Upper lobe of left lung (tissue), 6 donors: ENCODE measurements at regions not wholly inside any gene's neighbourhood (a gene's known extent, or its start where the extent isn't known, plus 50 kb on each side); places are given as distances from the start of the nearest gene placed in this dataset.
"Not testable (repeated sequence)": the region's sequence is repeated elsewhere in the genome, so short reads cannot be mapped to it uniquely, and the experiment has no call there.

Experiments
- ATAC-seq, 2 donors: fragments of 200-7000 bp; cut with Tn5 transposase; one replicate each; pipeline ENCODE4 v1.9.1; 2022; ENCODE audit warnings: mild to moderate bottlenecking in 2 of 2, moderate library complexity in 2 of 2; ENCODE audit not compliant: low FRiP score in 2 of 2
- DNase-seq, 2 donors: peaks; one replicate each; pipeline ENCODE4 v3.0.0-alpha.2; 2019 to 2020
- H3K27ac ChIP-seq, 4 donors: fragments of 200-600 bp; sonication (generic); one replicate each; pipeline ENCODE4 v1.5.1; 2016 to 2019
- H3K27me3 ChIP-seq, 4 donors: fragments of 200-600 bp; sonication (generic); one replicate each; pipeline ENCODE4 v1.5.1; 2017 to 2019
- H3K36me3 ChIP-seq, 4 donors: fragments of 200-600 bp; sonication (generic); one replicate each; pipeline ENCODE4 v1.5.1; 2016 to 2019
- H3K4me1 ChIP-seq, 4 donors: fragments of 200-600 bp; sonication (generic); one replicate each; pipeline ENCODE4 v1.5.1; 2018 to 2019
- H3K4me3 ChIP-seq, 4 donors: fragments of 200-600 bp; sonication (generic); one replicate each; pipeline ENCODE4 v1.5.1; 2017 to 2019; ENCODE audit warnings: mild to moderate bottlenecking in 2 of 4, moderate library complexity in 1 of 4
- H3K9me3 ChIP-seq, 4 donors: fragments of 200-600 bp; sonication (generic); one replicate each; pipeline ENCODE4 v1.5.1; 2018 to 2019
- CTCF ChIP-seq, 6 experiments: fragments of 450-650 bp in 4 of 6; fragments of 200-600 bp in 2 of 6; sonication (generic) in 2 of 6; IDR thresholded peaks; one replicate each; pipeline ENCODE4 v1.5.1; 2016 to 2019; ENCODE audit warnings: antibody characterized with exemption in 6 of 6
- EP300 ChIP-seq, 4 donors: sonication (generic); formaldehyde crosslinking; IDR thresholded peaks; one replicate each; pipeline ENCODE4 v1.5.1; 2017; ENCODE audit warnings: antibody characterized with exemption in 4 of 4, control low read depth in 2 of 4
- POLR2A ChIP-seq, 4 donors: fragments of 450-650 bp; IDR thresholded peaks; one replicate each; pipeline ENCODE4 v1.5.1; 2016 to 2017; ENCODE audit warnings: antibody characterized with exemption in 4 of 4, mild to moderate bottlenecking in 2 of 4
- POLR2AphosphoS5 ChIP-seq, 2 donors: sonication (generic); formaldehyde crosslinking; IDR thresholded peaks; one replicate each; pipeline ENCODE4 v1.5.1; 2017; ENCODE audit warnings: antibody characterized with exemption in 2 of 2
- WGBS, 2 donors: methylation state at CpG; one replicate each; pipeline ENCODE4 v1.1.5; 2017 to 2018; 5-methylcytosine and 5-hydroxymethylcytosine counted together
- donor health status: DM: no; HTN: no; CAD: no; lungs with moderate emphysema.
- donor health status: DM: no; HTN: yes; CAD: no; lungs with severe emphysema.

GRCh38 chr2:145524836-145525235 is 1004.9 kb upstream of the ZEB2 start:
- DNase-seq (no peak), ATAC-seq (no peak)
- no peaks in the 10 kb centered on the region for H3K36me3 ChIP-seq
- no peak for TF ChIP-seq POLR2AphosphoS5 (IDR thresholded peaks at IDR 0.05)
- TF ChIP-seq POLR2A (IDR thresholded peaks at IDR 0.05) = no peak
- TF ChIP-seq CTCF (IDR thresholded peaks at IDR 0.05) = no peak
- no peak for TF ChIP-seq EP300 (IDR thresholded peaks at IDR 0.05)
- H3K27me3 ChIP-seq = no peaks in the 10 kb centered on the region
- H3K4me1 ChIP-seq = no peaks in the 10 kb centered on the region
- no peak overlapping the region for H3K4me3 ChIP-seq
- no peaks in the 10 kb centered on the region for H3K9me3 ChIP-seq
- WGBS, 2 donors = 76 to 79% methylated on average over 1 of the region's 1 CpG
- H3K27ac ChIP-seq = no peak overlapping the region

GRCh38 chr2:145524303-145524702 is 1004.4 kb upstream of the ZEB2 start:
- DNase-seq (no peak), ATAC-seq (no peak)
- Histone ChIP-seq H3K4me3 (peak overlapping the region in 1 of 4 donors; percentile 2), H3K27ac (no peak overlapping the region), H3K9me3 (no peaks in the 10 kb centered on the region), H3K36me3 (no peaks in the 10 kb centered on the region), H3K4me1 (no peaks in the 10 kb centered on the region), H3K27me3 (no peaks in the 10 kb centered on the region)
- TF ChIP-seq POLR2AphosphoS5 (IDR thresholded peaks at IDR 0.05) (no peak), EP300 (IDR thresholded peaks at IDR 0.05) (no peak), CTCF (IDR thresholded peaks at IDR 0.05) (no peak), POLR2A (IDR thresholded peaks at IDR 0.05) (no peak)
- WGBS, 2 donors = 54 to 73% methylated on average over 6 of the region's 6 CpGs

GRCh38 chr2:145519254-145519653 is 999.3 kb upstream of the ZEB2 start:
- not testable (repeated sequence) for ATAC-seq, H3K36me3 ChIP-seq, H3K27ac ChIP-seq, H3K9me3 ChIP-seq, DNase-seq, H3K4me1 ChIP-seq, H3K27me3 ChIP-seq, H3K4me3 ChIP-seq
- WGBS, 2 donors = 92 to 97% methylated on average over 5 of the region's 5 CpGs

- DNase-seq = no peak
- Histone ChIP-seq H3K4me3 (no peak overlapping the region), H3K4me1 (no peaks in the 10 kb centered on the region), H3K27me3 (no peaks in the 10 kb centered on the region), H3K9me3 (no peaks in the 10 kb centered on the region), H3K36me3 (no peaks in the 10 kb centered on the region), H3K27ac (no peak overlapping the region)
- no peak for TF ChIP-seq CTCF (IDR thresholded peaks at IDR 0.05)
- TF ChIP-seq EP300 (IDR thresholded peaks at IDR 0.05) = no peak
- TF ChIP-seq POLR2A (IDR thresholded peaks at IDR 0.05) = no peak
- no peak for TF ChIP-seq POLR2AphosphoS5 (IDR thresholded peaks at IDR 0.05)
- no peak for ATAC-seq
- 90 to 92% methylated on average over 4 of the region's 4 CpGs for WGBS, 2 donors
Measured at GRCh38 chr2:145511946-145512345, 992.0 kb upstream of the ZEB2 start.

- Histone ChIP-seq H3K4me1 (no peaks in the 10 kb centered on the region), H3K4me3 (no peak overlapping the region), H3K9me3 (no peaks in the 10 kb centered on the region), H3K36me3 (no peaks in the 10 kb centered on the region), H3K27ac (no peak overlapping the region), H3K27me3 (no peaks in the 10 kb centered on the region)
- TF ChIP-seq POLR2A (IDR thresholded peaks at IDR 0.05) = no peak
- no peak for TF ChIP-seq POLR2AphosphoS5 (IDR thresholded peaks at IDR 0.05)
- no peak for TF ChIP-seq EP300 (IDR thresholded peaks at IDR 0.05)
- TF ChIP-seq CTCF (IDR thresholded peaks at IDR 0.05) = no peak
- 68 to 71% methylated on average over 3 of the region's 3 CpGs for WGBS, 2 donors
- ATAC-seq (no peak), DNase-seq (no peak)
Measured at GRCh38 chr2:145503511-145503910, 983.6 kb upstream of the ZEB2 start.
